ENCODE measurements at regions not wholly inside any gene's neighbourhood (a gene's known extent, or its start where the extent isn't known, plus 50 kb on each side); places are given as distances from the start of the nearest gene placed in this dataset.

DNA sequence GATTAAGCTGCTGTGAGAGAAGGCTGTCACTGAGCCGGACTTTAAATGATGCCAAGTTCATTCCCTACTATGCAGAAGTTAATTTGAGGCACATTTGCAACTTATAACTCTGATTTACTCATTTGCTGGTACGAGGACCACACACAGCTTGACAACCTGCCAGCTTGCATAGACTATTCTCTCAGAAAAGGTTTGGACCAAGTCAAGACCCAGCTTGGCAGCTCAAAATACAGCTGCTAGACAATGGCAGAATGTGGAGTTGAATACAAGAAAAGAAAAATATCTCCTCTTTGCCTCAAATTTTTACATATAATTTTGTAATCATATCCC, 338.9 kb downstream of the DHX15 start:
- TF ChIP-seq, protein P1, sequence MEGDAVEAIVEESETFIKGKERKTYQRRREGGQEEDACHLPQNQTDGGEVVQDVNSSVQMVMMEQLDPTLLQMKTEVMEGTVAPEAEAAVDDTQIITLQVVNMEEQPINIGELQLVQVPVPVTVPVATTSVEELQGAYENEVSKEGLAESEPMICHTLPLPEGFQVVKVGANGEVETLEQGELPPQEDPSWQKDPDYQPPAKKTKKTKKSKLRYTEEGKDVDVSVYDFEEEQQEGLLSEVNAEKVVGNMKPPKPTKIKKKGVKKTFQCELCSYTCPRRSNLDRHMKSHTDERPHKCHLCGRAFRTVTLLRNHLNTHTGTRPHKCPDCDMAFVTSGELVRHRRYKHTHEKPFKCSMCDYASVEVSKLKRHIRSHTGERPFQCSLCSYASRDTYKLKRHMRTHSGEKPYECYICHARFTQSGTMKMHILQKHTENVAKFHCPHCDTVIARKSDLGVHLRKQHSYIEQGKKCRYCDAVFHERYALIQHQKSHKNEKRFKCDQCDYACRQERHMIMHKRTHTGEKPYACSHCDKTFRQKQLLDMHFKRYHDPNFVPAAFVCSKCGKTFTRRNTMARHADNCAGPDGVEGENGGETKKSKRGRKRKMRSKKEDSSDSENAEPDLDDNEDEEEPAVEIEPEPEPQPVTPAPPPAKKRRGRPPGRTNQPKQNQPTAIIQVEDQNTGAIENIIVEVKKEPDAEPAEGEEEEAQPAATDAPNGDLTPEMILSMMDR (IDR thresholded peaks at IDR 0.05; ENCODE audit: insufficient read depth, low read length, poor library complexity, severe bottlenecking), result no peak
- TF ChIP-seq EZH2phosphoT487 (conservative IDR thresholded peaks at IDR 0.05; ENCODE audit: low read length), result no peak

Data from SU-DHL-6 (cell line).